Sigmoid colon (tissue), 3 donors: ENCODE measurements at regions not wholly inside any gene's neighbourhood (a gene's known extent, or its start where the extent isn't known, plus 50 kb on each side); places are given as distances from the start of the nearest gene placed in this dataset.

Experiments
- CTCF ChIP-seq, 4 experiments: fragments of 450-650 bp in 3 of 4; fragments of 200-600 bp in 1 of 4; IDR thresholded peaks; one replicate each; pipeline ENCODE4 v1.5.1; 2016 to 2019; ENCODE audit warnings: antibody characterized with exemption in 4 of 4, mild to moderate bottlenecking in 3 of 4, moderate library complexity in 2 of 4
- POLR2A ChIP-seq, 2 donors: fragments of 450-650 bp; IDR thresholded peaks; one replicate each; pipeline ENCODE4 v1.6.1; 2016; ENCODE audit warnings: antibody characterized with exemption in 2 of 2, mild to moderate bottlenecking in 2 of 2, moderate library complexity in 2 of 2

DNA sequence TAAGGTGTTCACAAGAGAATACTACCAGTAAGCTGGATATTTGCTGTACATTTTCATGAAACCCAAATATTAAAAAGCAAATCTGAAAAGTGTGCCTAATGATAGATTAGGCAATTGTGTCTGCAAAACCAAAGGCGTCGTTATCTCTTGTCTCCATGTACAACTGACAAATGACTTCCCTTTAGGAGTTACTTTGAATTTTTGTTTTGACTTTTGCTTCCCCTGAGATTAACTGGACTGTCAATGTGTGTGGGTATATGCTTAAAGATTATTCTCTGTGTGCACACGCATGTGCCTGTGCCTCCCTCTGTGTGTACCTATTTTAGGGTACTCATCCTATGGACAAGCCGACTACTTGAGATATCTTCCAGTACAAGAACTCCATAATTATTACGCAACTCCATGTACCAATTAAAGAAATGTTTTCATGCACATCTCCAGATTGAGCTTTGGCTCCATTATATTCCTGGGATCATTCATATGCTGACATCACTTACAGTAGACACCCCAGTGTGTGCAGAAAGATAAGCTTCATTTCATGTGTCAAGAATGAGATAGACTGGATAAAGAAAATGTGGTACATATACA is 431.2 kb upstream of the ADAMTS9 start:
- TF ChIP-seq CTCF (IDR thresholded peaks at IDR 0.05), result no peak
- no peak for TF ChIP-seq POLR2A (IDR thresholded peaks at IDR 0.05)
